Muscle of leg (tissue), 3 donors: ENCODE measurements at regions not wholly inside any gene's neighbourhood (a gene's known extent, or its start where the extent isn't known, plus 50 kb on each side); places are given as distances from the start of the nearest gene placed in this dataset.

Experiments
- DNase-seq: peaks from one replicate; pipeline ENCODE4 v3.0.0; 2013
- H3K27ac ChIP-seq: one replicate; pipeline ENCODE4 v1.5.1; 2013; ENCODE audit warnings: mild to moderate bottlenecking, low read length, control low read depth
- H3K27me3 ChIP-seq: one replicate; pipeline ENCODE4 v1.6.1; 2013; ENCODE audit warnings: low read length; ENCODE audit not compliant: control insufficient read depth, insufficient read depth
- H3K36me3 ChIP-seq: one replicate; pipeline ENCODE4 v1.6.1; 2013; ENCODE audit warnings: low read length; ENCODE audit not compliant: control insufficient read depth, insufficient read depth
- H3K4me1 ChIP-seq: one replicate; pipeline ENCODE4 v1.6.1; 2013; ENCODE audit warnings: low read length; ENCODE audit not compliant: control insufficient read depth, insufficient read depth
- H3K4me3 ChIP-seq: one replicate; pipeline ENCODE4 v1.5.1; 2013; ENCODE audit warnings: low read length, control low read depth
- H3K9me3 ChIP-seq: replicated peaks from 2 replicates; pipeline ENCODE4 v1.6.1; 2013; ENCODE audit warnings: low read depth, low read length; ENCODE audit not compliant: control insufficient read depth
- WGBS: methylation state at CpG from one replicate; pipeline ENCODE4 v1.1.5; 2013; ENCODE audit warnings: missing lambda C conversion rate; ENCODE audit not compliant: insufficient coverage; 5-methylcytosine and 5-hydroxymethylcytosine counted together

- H3K4me3 ChIP-seq = no peak overlapping the region
- H3K9me3 ChIP-seq = no peaks in the 10 kb centered on the region
- no peaks in the 10 kb centered on the region for H3K36me3 ChIP-seq
- no peak for DNase-seq
- 92% methylated on average over 13 of the region's 16 CpGs for WGBS
- no peak overlapping the region for H3K27ac ChIP-seq
- peaks cover 17% of the 10 kb centered on the region for H3K4me1 ChIP-seq
- H3K27me3 ChIP-seq = peaks cover 2% of the 10 kb centered on the region
Measured at GRCh38 chr10:132484922-132485321, 52.7 kb upstream of the INPP5A start.

- DNase-seq = no peak
- no peak overlapping the region for H3K27ac ChIP-seq
- H3K4me1 ChIP-seq = peaks cover 12% of the 10 kb centered on the region
- WGBS = 90% methylated on average over 5 of the region's 10 CpGs
- peaks cover 2% of the 10 kb centered on the region for H3K27me3 ChIP-seq
- H3K36me3 ChIP-seq = no peaks in the 10 kb centered on the region
- H3K9me3 ChIP-seq = no peaks in the 10 kb centered on the region
- no peak overlapping the region for H3K4me3 ChIP-seq
Measured at GRCh38 chr10:132485391-132485790, 52.2 kb upstream of the INPP5A start.

GRCh38 chr10:132486539-132487121 is 51.0 kb upstream of the INPP5A start:
- Histone ChIP-seq H3K4me3 (no peak overlapping the region), H3K9me3 (no peaks in the 10 kb centered on the region), H3K36me3 (no peaks in the 10 kb centered on the region), H3K4me1 (peaks cover 8% of the 10 kb centered on the region), H3K27me3 (peaks cover 2% of the 10 kb centered on the region), H3K27ac (no peak overlapping the region)
- 83% methylated on average over 24 of the region's 24 CpGs for WGBS
- DNase-seq = no peak

GRCh38 chr10:132487241-132488135 is 50.1 kb upstream of the INPP5A start:
- DNase-seq = no peak
- H3K27me3 ChIP-seq = peaks cover 2% of the 10 kb centered on the region
- 87% methylated on average over 35 of the region's 41 CpGs for WGBS
- no peaks in the 10 kb centered on the region for H3K36me3 ChIP-seq
- peaks cover 5% of the 10 kb centered on the region for H3K4me1 ChIP-seq
- H3K4me3 ChIP-seq = no peak overlapping the region
- H3K9me3 ChIP-seq = no peaks in the 10 kb centered on the region
- H3K27ac ChIP-seq = no peak overlapping the region
